Stimulated activated CD4-positive, alpha-beta T cell treated with anti-CD3 and anti-CD28 coated beads, TNF-alpha, amount 100 ng/mL, for 48 hours (primary cell): ENCODE measurements at regions not wholly inside any gene's neighbourhood (a gene's known extent, or its start where the extent isn't known, plus 50 kb on each side); places are given as distances from the start of the nearest gene placed in this dataset.
"Not testable (repeated sequence)": the region's sequence is repeated elsewhere in the genome, so short reads cannot be mapped to it uniquely, and the experiment has no call there.

Experiments used
- DNase-seq, 3 donors: peaks; one replicate each; pipeline ENCODE4 v3.0.0-alpha.2; 2020; ENCODE audit warnings: low read depth in 3 of 3

GRCh38 chr9:115799734-115800133, 353.9 kb upstream of the PAPPA start:
- DNase-seq = no peak

GRCh38 chr9:115804206-115804605, 349.4 kb upstream of the PAPPA start:
- DNase-seq = no peak

- no peak for DNase-seq
Measured at GRCh38 chr9:115808108-115808507, 345.5 kb upstream of the PAPPA start.

GRCh38 chr9:115808695-115809094, 344.9 kb upstream of the PAPPA start:
- DNase-seq = no peak

- no peak for DNase-seq
Measured at GRCh38 chr9:115810166-115810565, 343.4 kb upstream of the PAPPA start.

- DNase-seq = no peak
Measured at GRCh38 chr9:115814081-115814480, 339.5 kb upstream of the PAPPA start.

- DNase-seq = no peak
Measured at GRCh38 chr9:115815786-115816185, 337.8 kb upstream of the PAPPA start.

GRCh38 chr9:115818651-115819050, 334.9 kb upstream of the PAPPA start:
- DNase-seq = not testable (repeated sequence)

- no peak for DNase-seq
Measured at GRCh38 chr9:115832031-115832430, 321.6 kb upstream of the PAPPA start.

- DNase-seq = no peak
Measured at GRCh38 chr9:115837618-115838017, 316.0 kb upstream of the PAPPA start.

- DNase-seq = no peak
Measured at GRCh38 chr9:115838417-115838816, 315.2 kb upstream of the PAPPA start.

GRCh38 chr9:115844433-115844832, 309.2 kb upstream of the PAPPA start:
- DNase-seq = not testable (repeated sequence)

- no peak for DNase-seq
Measured at GRCh38 chr9:115845648-115846312, 307.8 kb upstream of the PAPPA start.

GRCh38 chr9:115847216-115847615, 306.4 kb upstream of the PAPPA start:
- no peak for DNase-seq

GRCh38 chr9:115849679-115850412, 303.7 kb upstream of the PAPPA start:
- no peak for DNase-seq

- DNase-seq = no peak
Measured at GRCh38 chr9:115850548-115851304, 302.9 kb upstream of the PAPPA start.

- no peak for DNase-seq
Measured at GRCh38 chr9:115855458-115856133, 298.0 kb upstream of the PAPPA start.

- not testable (repeated sequence) for DNase-seq
Measured at GRCh38 chr9:115858421-115858820, 295.2 kb upstream of the PAPPA start.

GRCh38 chr9:115862021-115862420, 291.6 kb upstream of the PAPPA start:
- no peak for DNase-seq

GRCh38 chr9:115864581-115864980, 289.0 kb upstream of the PAPPA start:
- no peak for DNase-seq

- no peak for DNase-seq
Measured at GRCh38 chr9:115867326-115867725, 286.3 kb upstream of the PAPPA start.

- no peak for DNase-seq
Measured at GRCh38 chr9:115877852-115878438, 275.6 kb upstream of the PAPPA start.
